CD14-positive monocyte (primary cell): ENCODE measurements at regions not wholly inside any gene's neighbourhood (a gene's known extent, or its start where the extent isn't known, plus 50 kb on each side); places are given as distances from the start of the nearest gene placed in this dataset.

ENCODE experiments used
- DNase-seq, 3 donors: peaks; one replicate each; pipeline ENCODE4 v3.0.0-alpha.2; 2011 to 2022
- H2AFZ ChIP-seq: 2 replicates; pipeline ENCODE4 v1.6.0; 2012; ENCODE audit warnings: mild to moderate bottlenecking, low read depth, low read length, inconsistent platforms; ENCODE audit not compliant: insufficient read depth, poor library complexity, severe bottlenecking
- H3K27ac ChIP-seq, 2 donors: 1 replicate in 1 of 2; 2 replicates in 1 of 2; pipeline ENCODE4 v1.5.1; 2012 to 2013; ENCODE audit warnings: low read length in 2 of 2, control low read depth in 1 of 2, inconsistent platforms in 1 of 2, low read depth in 1 of 2, mild to moderate bottlenecking in 1 of 2
- H3K27me3 ChIP-seq, 2 donors: one replicate each; pipeline versions ENCODE4 v1.6.0 to v1.6.1; 2011 to 2013; ENCODE audit warnings: low read length in 2 of 2; ENCODE audit not compliant: control insufficient read depth in 2 of 2, insufficient read depth in 2 of 2
- H3K36me3 ChIP-seq, 2 donors: replicated peaks in 1 of 2; 1 replicate in 1 of 2; 2 replicates in 1 of 2; pipeline versions ENCODE4 v1.5.1 to v1.6.1; 2012 to 2013; ENCODE audit warnings: low read length in 2 of 2, control low read depth in 1 of 2, inconsistent platforms in 1 of 2, mild to moderate bottlenecking in 1 of 2; ENCODE audit not compliant: insufficient read depth in 2 of 2, control insufficient read depth in 1 of 2
- H3K4me1 ChIP-seq, 2 donors: 1 replicate in 1 of 2; 2 replicates in 1 of 2; pipeline versions ENCODE4 v1.5.1 to v1.6.1; 2012 to 2013; ENCODE audit warnings: low read length in 2 of 2, control low read depth in 1 of 2, inconsistent platforms in 1 of 2, mild to moderate bottlenecking in 1 of 2, moderate library complexity in 1 of 2; ENCODE audit not compliant: insufficient read depth in 2 of 2, control insufficient read depth in 1 of 2
- H3K4me2 ChIP-seq: replicated peaks from 2 replicates; pipeline ENCODE3; 2012; ENCODE audit warnings: low read length, moderate library complexity, mild to moderate bottlenecking; ENCODE audit not compliant: poor library complexity, severe bottlenecking; ENCODE audit errors: extremely low read depth
- H3K4me3 ChIP-seq, 3 experiments: fragments of 200-600 bp in 1 of 3; sonication (generic) in 1 of 3; replicated peaks in 1 of 3; 1 replicate in 2 of 3; 2 replicates in 1 of 3; pipeline ENCODE4 v1.5.1; 2011 to 2013; ENCODE audit warnings: low read length in 3 of 3, mild to moderate bottlenecking in 3 of 3, control low read depth in 2 of 3, low read depth in 2 of 3, inconsistent platforms in 1 of 3, moderate library complexity in 1 of 3
- H3K79me2 ChIP-seq: 2 replicates; pipeline ENCODE4 v1.6.0; 2012; ENCODE audit warnings: mild to moderate bottlenecking, control low read depth, inconsistent platforms, low read length, moderate library complexity; ENCODE audit not compliant: insufficient read depth
- H3K9ac ChIP-seq: 2 replicates; pipeline ENCODE4 v1.6.0; 2017; ENCODE audit warnings: low read length, mild to moderate bottlenecking; ENCODE audit not compliant: insufficient read depth, poor library complexity, severe bottlenecking
- H3K9me3 ChIP-seq, 2 donors: replicated peaks in 1 of 2; 1 replicate in 1 of 2; 2 replicates in 1 of 2; pipeline versions ENCODE4 v1.5.1 to v1.6.1; 2012 to 2013; ENCODE audit warnings: low read length in 2 of 2, control low read depth in 1 of 2; ENCODE audit not compliant: control insufficient read depth in 1 of 2, insufficient read depth in 1 of 2
- H4K20me1 ChIP-seq: 2 replicates; pipeline ENCODE4 v1.6.0; 2012; ENCODE audit warnings: mild to moderate bottlenecking, low read length, control low read depth, moderate library complexity; ENCODE audit not compliant: insufficient read depth
- H3K27ac Mint-ChIP-seq, 7 donors: one replicate each; pipeline ENCODE4 v1.8.0; 2020; ENCODE audit warnings: mild to moderate bottlenecking in 7 of 7, mixed read lengths in 7 of 7, moderate library complexity in 6 of 7, inconsistent platforms in 2 of 7
- H3K27me3 Mint-ChIP-seq, 3 donors: one replicate each; pipeline ENCODE4 v1.8.0; 2021 to 2022; ENCODE audit warnings: low read depth in 3 of 3, mild to moderate bottlenecking in 3 of 3, mixed read lengths in 3 of 3, moderate library complexity in 3 of 3, inconsistent platforms in 1 of 3
- H3K36me3 Mint-ChIP-seq, 2 donors: one replicate each; pipeline ENCODE4 v1.8.0; 2020; ENCODE audit warnings: mixed read lengths in 2 of 2, inconsistent platforms in 1 of 2, mild to moderate bottlenecking in 1 of 2
- H3K4me1 Mint-ChIP-seq: one replicate; pipeline ENCODE4 v1.8.0; 2020; ENCODE audit warnings: mild to moderate bottlenecking, mixed read lengths
- H3K4me3 Mint-ChIP-seq, 2 donors: one replicate each; pipeline ENCODE4 v1.8.0; 2020; ENCODE audit warnings: mild to moderate bottlenecking in 2 of 2, mixed read lengths in 2 of 2, moderate library complexity in 1 of 2
- H3K9me3 Mint-ChIP-seq, 7 donors: one replicate each; pipeline ENCODE4 v1.8.0; 2020 to 2022; ENCODE audit warnings: mixed read lengths in 7 of 7, mild to moderate bottlenecking in 6 of 7, moderate library complexity in 6 of 7, inconsistent platforms in 2 of 7
- WGBS: methylation state at CpG from one replicate; pipeline ENCODE4 v1.1.5; 2013; ENCODE audit warnings: missing lambda C conversion rate; ENCODE audit not compliant: insufficient coverage; 5-methylcytosine and 5-hydroxymethylcytosine counted together
- intact Hi-C, 2 donors: fragments of 100-400 bp; cut with micrococcal nuclease; formaldehyde crosslinking; loops; one replicate each; pipeline versions ENCODE4 v1.15.0 to v1.15.1; 2023
- TF ChIP-seq, protein P1 (sequence below): fragments of 200-600 bp; IDR thresholded peaks from one replicate; pipeline ENCODE4 v1.8.0; 2022; ENCODE audit warnings: antibody characterized with exemption, mild to moderate bottlenecking

DNA sequence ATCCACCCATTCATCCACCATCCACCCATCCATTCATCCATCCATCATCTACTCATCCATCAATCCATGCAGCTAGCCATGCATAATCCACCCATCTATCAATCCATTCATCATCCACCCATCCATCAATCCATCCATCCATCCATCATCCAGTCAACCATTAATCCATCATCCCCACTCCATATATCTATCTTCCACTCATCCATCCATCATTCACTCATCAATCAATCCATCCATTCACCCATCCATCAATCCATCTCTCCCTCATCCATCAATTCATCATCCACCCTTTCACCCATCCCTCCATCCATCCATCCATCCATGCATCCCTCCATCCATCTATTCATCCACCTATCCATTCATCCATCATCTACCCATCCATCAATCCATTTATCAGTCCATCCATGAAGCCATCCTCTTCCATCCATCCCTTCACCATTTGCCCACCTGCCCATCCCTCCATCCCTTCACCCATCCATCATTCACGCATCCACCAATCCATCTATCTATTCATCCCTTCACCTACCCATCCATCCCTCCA is 689.4 kb downstream of the BRD1 start:
- Mint-ChIP-seq H3K9me3 (peaks cover 0 to 3% (median 0%) of the 10 kb centered on the region in 7 donors), H3K27ac (no peak overlapping the region), H3K4me1 (no peaks in the 10 kb centered on the region), H3K4me3 (no peak overlapping the region), H3K27me3 (peaks cover 4 to 18% (median 9%) of the 10 kb centered on the region in 3 donors), H3K36me3 (no peaks in the 10 kb centered on the region)
- Histone ChIP-seq H3K9ac (no peak overlapping the region), H3K79me2 (no peaks in the 10 kb centered on the region), H4K20me1 (no peaks in the 10 kb centered on the region), H3K4me1 (no peaks in the 10 kb centered on the region), H2AFZ (no peak overlapping the region), H3K4me2 (no peak overlapping the region), H3K27me3 (no peaks in the 10 kb centered on the region), H3K4me3 (no peak overlapping the region), H3K36me3 (no peaks in the 10 kb centered on the region), H3K9me3 (no peaks in the 10 kb centered on the region), H3K27ac (no peak overlapping the region)
- 100% methylated on average over 1 of the region's 1 CpG for WGBS
- TF ChIP-seq, protein P1, sequence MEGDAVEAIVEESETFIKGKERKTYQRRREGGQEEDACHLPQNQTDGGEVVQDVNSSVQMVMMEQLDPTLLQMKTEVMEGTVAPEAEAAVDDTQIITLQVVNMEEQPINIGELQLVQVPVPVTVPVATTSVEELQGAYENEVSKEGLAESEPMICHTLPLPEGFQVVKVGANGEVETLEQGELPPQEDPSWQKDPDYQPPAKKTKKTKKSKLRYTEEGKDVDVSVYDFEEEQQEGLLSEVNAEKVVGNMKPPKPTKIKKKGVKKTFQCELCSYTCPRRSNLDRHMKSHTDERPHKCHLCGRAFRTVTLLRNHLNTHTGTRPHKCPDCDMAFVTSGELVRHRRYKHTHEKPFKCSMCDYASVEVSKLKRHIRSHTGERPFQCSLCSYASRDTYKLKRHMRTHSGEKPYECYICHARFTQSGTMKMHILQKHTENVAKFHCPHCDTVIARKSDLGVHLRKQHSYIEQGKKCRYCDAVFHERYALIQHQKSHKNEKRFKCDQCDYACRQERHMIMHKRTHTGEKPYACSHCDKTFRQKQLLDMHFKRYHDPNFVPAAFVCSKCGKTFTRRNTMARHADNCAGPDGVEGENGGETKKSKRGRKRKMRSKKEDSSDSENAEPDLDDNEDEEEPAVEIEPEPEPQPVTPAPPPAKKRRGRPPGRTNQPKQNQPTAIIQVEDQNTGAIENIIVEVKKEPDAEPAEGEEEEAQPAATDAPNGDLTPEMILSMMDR, result no peak
- intact Hi-C loops, result no loop called here
- DNase-seq, result no peak

DNA sequence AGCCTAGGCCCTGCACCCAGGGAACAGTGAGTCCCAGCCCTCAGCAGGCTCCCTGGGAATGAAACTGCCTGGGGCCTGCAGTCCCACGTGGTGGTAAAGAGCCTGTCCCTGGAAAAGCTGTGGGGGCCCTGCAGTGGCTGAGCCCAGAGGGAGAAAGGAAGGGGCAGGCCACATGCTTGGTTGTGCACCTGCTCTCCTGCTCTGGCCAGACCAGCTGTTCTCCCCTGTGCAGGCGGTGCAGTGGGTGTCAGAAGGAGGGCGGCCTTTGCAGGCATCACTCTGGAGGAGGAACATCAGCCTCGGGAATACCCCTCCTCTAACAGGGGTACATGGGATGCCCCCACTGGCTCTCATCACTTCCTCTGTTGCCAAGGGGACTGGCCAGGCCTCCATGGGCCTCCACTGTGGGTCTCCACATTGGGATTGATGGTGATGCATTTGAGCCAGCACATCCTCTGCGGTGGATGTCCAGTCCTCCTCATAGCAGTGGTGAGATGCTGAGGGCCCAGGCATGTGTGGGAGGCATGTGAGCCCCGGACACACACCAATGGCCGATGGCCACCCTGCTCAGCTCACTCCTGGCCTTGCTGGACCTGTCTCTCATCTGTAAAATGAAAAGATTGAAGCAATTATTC is 690.4 kb downstream of the BRD1 start:
- Histone ChIP-seq H3K27ac (no peak overlapping the region), H3K4me2 (no peak overlapping the region), H2AFZ (no peak overlapping the region), H3K9ac (no peak overlapping the region), H4K20me1 (no peaks in the 10 kb centered on the region), H3K36me3 (no peaks in the 10 kb centered on the region), H3K27me3 (no peaks in the 10 kb centered on the region), H3K4me1 (no peaks in the 10 kb centered on the region), H3K4me3 (no peak overlapping the region), H3K9me3 (no peaks in the 10 kb centered on the region), H3K79me2 (no peaks in the 10 kb centered on the region)
- Mint-ChIP-seq H3K27me3 (peaks cover 7 to 23% (median 14%) of the 10 kb centered on the region in 3 donors), H3K27ac (no peak overlapping the region), H3K4me3 (no peak overlapping the region), H3K36me3 (no peaks in the 10 kb centered on the region), H3K9me3 (peaks cover 0 to 3% (median 0%) of the 10 kb centered on the region in 7 donors), H3K4me1 (no peaks in the 10 kb centered on the region)
- TF ChIP-seq, protein P1, result no peak
- intact Hi-C loops, result no loop called here
- 74% methylated on average over 6 of the region's 7 CpGs for WGBS
- DNase-seq, result no peak
